ENCODE measurements at regions not wholly inside any gene's neighbourhood (a gene's known extent, or its start where the extent isn't known, plus 50 kb on each side); places are given as distances from the start of the nearest gene placed in this dataset.

DNA sequence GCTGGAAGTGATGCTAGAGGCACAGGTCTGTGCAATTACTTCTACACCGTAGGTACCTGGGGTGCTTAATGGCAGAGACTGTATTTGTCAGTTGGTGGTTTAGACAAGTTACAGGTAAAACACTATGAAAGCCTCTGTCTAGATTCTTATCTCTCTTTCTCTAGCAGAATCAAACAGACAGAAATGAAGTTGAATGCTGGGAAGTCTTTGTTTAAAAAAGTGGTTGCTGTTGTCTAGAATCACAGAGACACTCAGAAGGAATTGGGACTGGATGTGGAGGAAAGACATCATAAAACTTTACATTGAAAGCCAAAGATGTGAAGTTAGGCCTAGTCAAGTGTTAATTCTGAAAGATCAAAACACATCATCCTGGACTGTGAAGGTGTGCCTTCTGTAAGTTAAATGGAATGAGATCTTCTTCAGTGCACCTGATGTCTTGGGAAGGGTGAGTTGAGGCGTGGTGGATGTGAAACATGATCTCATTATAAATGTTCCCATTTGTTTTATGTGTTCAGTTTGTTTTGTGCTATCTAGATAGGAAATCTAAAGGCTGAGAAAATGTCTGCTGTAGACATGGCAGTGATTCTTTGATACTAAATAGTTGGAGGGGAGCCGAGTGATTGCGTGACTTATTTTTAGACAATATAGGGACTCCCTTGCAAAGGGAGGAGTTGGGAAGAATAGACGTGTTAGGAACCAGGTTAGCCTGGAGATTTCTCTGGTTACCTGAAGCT is 290.2 kb downstream of the SOX4 start:
- DNase-seq (ENCODE audit: low spot score), result no peak

DNA sequence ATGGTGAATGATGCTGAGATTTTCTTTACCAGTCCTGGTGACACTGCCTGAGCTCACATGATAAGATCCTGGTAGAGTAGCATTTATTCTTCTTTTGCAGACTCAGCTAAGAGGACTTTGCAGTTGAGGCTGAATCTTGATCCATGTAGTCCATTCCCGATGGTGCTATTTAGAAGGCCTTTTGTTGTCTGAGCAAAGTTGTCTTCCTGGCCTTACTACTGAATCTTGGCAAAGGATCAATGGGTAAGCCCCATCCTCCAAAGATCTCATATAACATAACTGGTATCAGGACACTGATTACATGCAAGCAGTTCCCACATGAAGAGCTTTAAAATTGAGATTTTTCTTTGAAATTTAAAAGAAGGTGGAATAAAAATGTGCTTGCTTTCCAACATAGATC is 291.6 kb downstream of the SOX4 start:
- DNase-seq (ENCODE audit: low spot score), result no peak

DNA sequence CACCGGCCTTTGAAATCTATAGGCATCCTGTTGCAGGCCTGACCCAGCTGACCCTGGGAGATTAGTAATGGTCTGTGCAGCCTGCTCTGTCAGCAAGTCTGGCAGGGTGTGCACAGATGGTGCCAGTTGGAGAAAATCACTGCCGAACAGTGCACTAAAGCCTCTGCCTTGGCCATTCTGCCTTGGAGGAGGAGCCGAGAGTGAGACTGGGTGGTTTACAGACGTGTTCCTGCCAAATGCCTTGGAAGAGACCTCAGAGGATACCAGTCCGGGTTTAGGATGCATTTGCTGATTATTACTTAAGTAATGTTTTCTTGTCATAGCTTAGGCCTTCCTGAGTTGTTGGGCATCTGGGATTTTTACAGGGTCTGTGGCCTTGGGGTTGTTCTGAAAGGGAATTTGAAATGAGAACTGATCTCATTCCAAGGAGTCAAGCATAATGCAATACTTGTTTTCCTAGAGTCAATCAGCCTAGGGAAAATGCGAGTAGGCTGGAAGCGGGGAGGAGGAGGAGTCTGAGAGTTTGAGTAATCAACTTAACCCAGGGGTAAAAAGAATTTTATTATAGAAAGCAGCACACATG is 292.1 kb downstream of the SOX4 start:
- DNase-seq (ENCODE audit: low spot score), result peak; percentile 94

GRCh38 chr6:21886542-21887151 is 293.1 kb downstream of the SOX4 start:
- DNase-seq (ENCODE audit: low spot score), result no peak

GRCh38 chr6:21887231-21888185 is 294.0 kb downstream of the SOX4 start:
- DNase-seq (ENCODE audit: low spot score), result peak; percentile 33

- DNase-seq (ENCODE audit: low spot score), result no peak
Measured at GRCh38 chr6:21891080-21891479, 297.5 kb downstream of the SOX4 start.

DNA sequence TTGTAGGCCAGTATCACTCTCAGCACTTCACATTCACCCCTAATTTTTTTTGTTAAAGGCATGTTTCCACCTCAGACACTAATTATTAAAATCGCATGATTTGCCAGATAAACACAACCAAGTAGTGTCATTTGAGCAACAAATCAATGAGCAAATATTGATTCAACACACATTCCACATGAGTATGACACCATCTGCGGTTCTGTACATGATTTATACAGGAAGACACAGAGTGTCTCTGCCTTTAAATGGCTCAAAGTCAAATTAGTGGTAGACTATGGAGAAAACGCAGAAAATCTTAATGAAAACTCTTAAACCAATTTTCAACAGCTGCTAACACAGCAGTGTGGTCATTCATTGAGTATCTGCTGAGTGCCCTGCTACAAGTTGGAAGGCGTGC is 300.2 kb downstream of the SOX4 start:
- no peak for DNase-seq (ENCODE audit: low spot score)

DNA sequence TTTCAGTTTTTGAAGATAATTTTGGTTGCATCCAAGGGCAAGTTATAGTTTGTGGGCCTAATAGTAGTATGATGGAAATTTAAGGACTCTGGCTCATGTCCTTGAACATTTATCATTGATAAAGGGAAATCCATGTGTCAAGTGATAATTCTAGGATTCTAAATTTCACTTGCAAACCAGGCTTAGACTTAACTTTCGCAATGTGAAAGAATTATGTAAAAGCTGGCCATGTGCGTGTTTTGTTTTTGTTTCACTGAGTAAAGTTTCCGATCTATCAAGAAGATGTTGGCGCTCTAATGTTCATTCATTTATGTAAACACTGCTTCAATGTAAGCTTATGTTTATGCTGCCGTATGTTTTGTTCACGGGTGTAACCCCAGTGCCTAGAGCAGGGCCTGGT is 302.0 kb downstream of the SOX4 start:
- DNase-seq (ENCODE audit: low spot score), result peak; percentile 57

GRCh38 chr6:21898107-21898796 is 304.7 kb downstream of the SOX4 start:
- DNase-seq (ENCODE audit: low spot score), result no peak

- no peak for DNase-seq (ENCODE audit: low spot score)
Measured at GRCh38 chr6:21899708-21900107, 306.2 kb downstream of the SOX4 start.

DNA sequence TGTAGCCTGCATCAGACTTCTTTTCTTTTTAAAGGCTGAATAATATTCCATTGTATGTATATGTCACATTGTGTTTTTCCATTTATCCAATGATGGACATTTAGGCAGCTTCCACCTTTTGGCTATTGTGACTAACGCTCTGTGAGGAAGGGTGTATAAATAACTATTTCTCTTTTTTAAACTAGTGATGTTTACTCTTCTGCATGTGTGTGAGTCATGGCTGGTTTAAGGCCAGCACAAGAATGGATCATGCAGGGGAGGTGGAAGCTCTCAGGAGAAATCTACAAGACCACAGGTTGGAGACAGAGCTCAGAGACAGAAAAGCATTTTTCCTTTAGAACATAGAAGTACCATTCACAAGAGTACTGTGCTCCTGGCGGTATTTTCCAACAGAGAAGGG is 307.2 kb downstream of the SOX4 start:
- DNase-seq (ENCODE audit: low spot score), result no peak

GRCh38 chr6:21902628-21903169 is 309.1 kb downstream of the SOX4 start:
- DNase-seq (ENCODE audit: low spot score), result no peak

DNA sequence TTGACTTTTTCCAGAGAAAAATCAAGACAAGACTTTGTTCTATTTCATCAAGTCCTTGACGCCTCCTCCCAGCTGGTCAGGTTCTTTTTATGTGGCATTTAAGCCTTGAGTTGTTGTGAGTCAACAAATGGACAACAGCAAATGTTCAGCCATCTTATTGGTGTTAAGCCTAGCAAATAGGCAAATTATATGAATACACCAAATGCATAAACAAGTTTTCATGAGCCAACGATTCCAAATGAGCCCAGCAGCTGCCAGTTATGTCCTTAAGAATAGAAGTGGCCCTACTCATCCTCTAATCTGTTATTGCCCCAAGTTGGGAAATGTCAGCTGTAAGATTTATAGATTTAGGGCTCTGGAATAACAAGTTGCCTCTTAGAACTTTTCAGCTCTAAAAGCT is 312.0 kb downstream of the SOX4 start:
- no peak for DNase-seq (ENCODE audit: low spot score)

DNA sequence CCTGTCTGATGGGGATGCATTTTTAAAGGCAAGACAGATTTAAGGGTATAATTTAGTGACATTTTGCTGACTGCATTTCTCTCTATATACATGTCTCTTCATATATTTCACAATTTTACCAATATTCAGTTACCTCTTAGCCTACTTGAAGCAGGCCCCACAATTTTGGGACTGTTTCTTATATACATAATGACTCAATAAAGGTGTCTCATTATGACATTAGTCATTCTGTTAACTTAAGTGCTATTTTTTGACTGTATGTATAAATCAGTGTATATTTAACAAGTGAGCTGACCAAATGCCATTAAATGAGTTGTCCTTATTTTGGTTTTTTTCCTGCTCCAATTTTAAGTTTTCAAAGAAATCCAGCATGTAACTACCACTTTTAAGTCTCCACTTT is 313.3 kb downstream of the SOX4 start:
- DNase-seq (ENCODE audit: low spot score), result no peak

- DNase-seq (ENCODE audit: low spot score), result no peak
Measured at GRCh38 chr6:21907291-21907690, 313.7 kb downstream of the SOX4 start.

DNA sequence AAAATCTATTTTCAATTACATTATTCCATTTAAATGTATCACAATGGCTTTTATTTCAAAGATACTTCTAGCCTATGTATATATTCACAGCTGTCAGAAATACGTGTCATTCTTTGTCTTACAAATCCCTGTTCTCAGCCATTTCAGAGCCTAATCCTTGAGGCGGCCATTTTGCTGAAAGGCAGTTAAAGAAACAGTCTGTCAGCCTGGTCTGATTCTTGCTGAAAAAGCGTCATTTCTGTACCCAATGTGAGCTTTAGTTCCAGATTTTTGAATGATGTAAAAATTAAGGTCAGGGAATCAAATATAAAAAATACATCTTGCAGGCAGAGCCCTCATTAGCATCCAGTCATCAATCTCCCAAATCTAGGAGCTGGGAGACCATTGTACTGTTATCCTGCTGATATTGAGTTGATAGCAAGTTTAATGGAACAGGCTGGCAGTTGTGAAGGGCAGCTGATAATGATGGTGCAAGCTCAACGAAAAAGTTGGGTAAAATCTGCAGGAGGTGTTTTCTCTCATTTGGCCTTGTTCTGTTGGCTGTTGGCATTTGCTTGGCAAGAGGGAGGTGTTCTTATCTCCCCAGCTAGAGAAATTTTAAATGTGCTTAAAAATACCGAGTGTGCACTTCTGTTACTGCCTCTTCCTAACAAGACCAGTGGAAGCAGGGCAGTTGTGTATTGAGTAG is 314.8 kb downstream of the SOX4 start:
- no peak for DNase-seq (ENCODE audit: low spot score)

- DNase-seq (ENCODE audit: low spot score), result no peak
Measured at GRCh38 chr6:21909321-21909720, 315.8 kb downstream of the SOX4 start.

GRCh38 chr6:21911208-21911607 is 317.7 kb downstream of the SOX4 start:
- no peak for DNase-seq (ENCODE audit: low spot score)

DNA sequence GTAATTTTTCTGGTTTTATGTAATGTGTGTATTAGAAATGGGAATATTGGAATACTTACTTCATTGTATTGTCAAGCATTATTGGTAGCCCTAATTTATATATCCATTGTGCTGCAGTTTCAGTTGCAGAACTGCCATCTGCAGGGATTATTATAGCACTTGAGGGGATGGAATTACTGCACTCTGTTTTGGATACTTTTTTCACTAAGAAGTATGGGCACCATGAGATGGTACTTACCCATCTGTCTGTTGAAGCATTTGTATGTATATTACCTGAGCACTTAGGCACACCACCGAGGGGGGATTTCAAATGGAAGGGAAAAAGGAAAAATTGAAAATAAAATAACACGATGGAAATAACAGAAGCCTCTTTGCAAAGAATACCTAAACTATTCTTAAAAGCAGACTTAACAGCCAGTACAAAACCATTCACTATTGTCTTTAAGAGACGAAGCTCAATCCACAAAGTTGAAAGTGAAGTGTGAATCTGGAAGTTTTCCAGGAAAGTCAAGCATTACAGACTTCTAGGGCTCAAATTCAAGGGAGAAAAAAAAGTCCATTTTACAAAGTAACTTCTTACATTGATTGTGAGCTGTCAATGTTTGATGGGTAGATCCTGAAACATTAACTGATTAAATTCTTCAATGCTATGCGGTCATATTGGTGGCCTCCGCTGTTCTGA is 318.7 kb downstream of the SOX4 start:
- no peak for DNase-seq (ENCODE audit: low spot score)

All from umbilical cord (tissue), 1 donor.